IMR-90 (cell line): ENCODE measurements at regions not wholly inside any gene's neighbourhood (a gene's known extent, or its start where the extent isn't known, plus 50 kb on each side); places are given as distances from the start of the nearest gene placed in this dataset.

Experiments
- ATAC-seq: fragments of 200-7000 bp; cut with Tn5 transposase; 2 replicates; pipeline ENCODE4 v1.9.1; 2020; ENCODE audit warnings: low read depth, mild to moderate bottlenecking, moderate library complexity
- BruUV-seq: library from RNA; stranded (reverse); fragments of 400-500 nt; replicated peaks from 2 replicates; lab custom pipeline; 2021; lab: Mats Ljungman, UMichigan
- CTCF ChIA-PET: fragments of 300-600 bp; formaldehyde crosslinking; extraction: SDS; loops from one replicate; lab custom pipeline; 2021; ENCODE audit warnings: antibody characterized with exemption; lab: Yijun Ruan, JAX
- POLR2A ChIA-PET: fragments of 300-600 bp; sonication (Branson Sonifier 250); formaldehyde crosslinking; loops from one replicate; lab custom pipeline; 2022; ENCODE audit warnings: antibody characterized with exemption; ENCODE audit not compliant: unreplicated experiment; lab: Charles Lee
- DNase-seq: peaks from one replicate; pipeline ENCODE4 v3.0.0; 2013
- H2AFZ ChIP-seq: replicated peaks from 2 replicates; pipeline ENCODE3; 2013; ENCODE audit warnings: low read length, mild to moderate bottlenecking; ENCODE audit not compliant: poor library complexity
- H2AK5ac ChIP-seq: 2 replicates; pipeline ENCODE4 v1.6.1; 2013; ENCODE audit warnings: low read depth, low read length, inconsistent platforms
- H2AK9ac ChIP-seq: replicated peaks from 2 replicates; pipeline ENCODE3; 2013; ENCODE audit warnings: mild to moderate bottlenecking, low read depth, low read length, moderate library complexity; ENCODE audit not compliant: poor library complexity
- H2BK120ac ChIP-seq: 2 replicates; pipeline ENCODE4 v1.6.1; 2013; ENCODE audit warnings: low read depth, low read length, inconsistent platforms
- H2BK15ac ChIP-seq: 3 replicates; pipeline ENCODE4 v1.6.1; 2013; ENCODE audit warnings: low read depth, low read length, inconsistent platforms
- H2BK20ac ChIP-seq: 2 replicates; pipeline ENCODE4 v1.6.1; 2013; ENCODE audit warnings: low read depth, mild to moderate bottlenecking, inconsistent platforms, low read length, moderate library complexity
- H2BK5ac ChIP-seq: 2 replicates; pipeline ENCODE4 v1.6.1; 2013; ENCODE audit warnings: mild to moderate bottlenecking, low read depth, low read length, inconsistent platforms; ENCODE audit not compliant: poor library complexity, severe bottlenecking
- H3K14ac ChIP-seq: replicated peaks from 2 replicates; pipeline ENCODE4 v1.6.1; 2013; ENCODE audit warnings: low read depth, low read length, inconsistent platforms
- H3K18ac ChIP-seq: 2 replicates; pipeline ENCODE4 v1.6.1; 2013; ENCODE audit warnings: low read depth, low read length, control low read depth
- H3K23ac ChIP-seq: 2 replicates; pipeline ENCODE4 v1.6.1; 2013; ENCODE audit warnings: low read depth, low read length, inconsistent platforms
- H3K27ac ChIP-seq: 2 replicates; pipeline ENCODE4 v1.5.1; 2013; ENCODE audit warnings: mild to moderate bottlenecking, control low read depth, low read length; ENCODE audit not compliant: insufficient read depth
- H3K27me3 ChIP-seq: 2 replicates; pipeline ENCODE4 v1.6.1; 2013; ENCODE audit warnings: low read length; ENCODE audit not compliant: control insufficient read depth, insufficient read depth
- H3K36me3 ChIP-seq: 2 replicates; pipeline ENCODE4 v1.6.1; 2013; ENCODE audit warnings: low read length, mixed read lengths; ENCODE audit not compliant: control insufficient read depth, insufficient read depth
- H3K4ac ChIP-seq: 2 replicates; pipeline ENCODE4 v1.6.1; 2013; ENCODE audit warnings: low read depth, low read length, inconsistent platforms
- H3K4me1 ChIP-seq: 2 replicates; pipeline ENCODE4 v1.6.1; 2013; ENCODE audit warnings: low read length, mixed read lengths; ENCODE audit not compliant: control insufficient read depth, insufficient read depth
- H3K4me2 ChIP-seq: 2 replicates; pipeline ENCODE4 v1.6.1; 2013; ENCODE audit warnings: low read depth, mild to moderate bottlenecking, control low read depth, low read length, moderate library complexity
- H3K4me3 ChIP-seq: 2 replicates; pipeline ENCODE4 v1.5.1; 2013; ENCODE audit warnings: low read depth, mild to moderate bottlenecking, control low read depth, low read length, moderate library complexity; ENCODE audit not compliant: insufficient read depth
- H3K56ac ChIP-seq: 2 replicates; pipeline ENCODE4 v1.6.1; 2013; ENCODE audit warnings: low read length, inconsistent platforms; ENCODE audit not compliant: insufficient read depth; ENCODE audit errors: extremely low read depth
- H3K79me1 ChIP-seq, 2 experiments: 2 replicates each; pipeline ENCODE4 v1.6.1; 2013; ENCODE audit warnings: low read length in 2 of 2, inconsistent platforms in 1 of 2, low read depth in 1 of 2
- H3K9ac ChIP-seq: 2 replicates; pipeline ENCODE4 v1.6.1; 2013; ENCODE audit warnings: low read depth, low read length, control low read depth
- H3K9me1 ChIP-seq: 2 replicates; pipeline ENCODE4 v1.6.1; 2013; ENCODE audit warnings: low read length, inconsistent platforms; ENCODE audit not compliant: insufficient read depth
- H3K9me3 ChIP-seq: 2 replicates; pipeline ENCODE4 v1.6.1; 2013; ENCODE audit warnings: low read length; ENCODE audit not compliant: control insufficient read depth, insufficient read depth
- H4K20me1 ChIP-seq: 2 replicates; pipeline ENCODE4 v1.6.1; 2013; ENCODE audit warnings: low read length, inconsistent platforms; ENCODE audit not compliant: insufficient read depth
- H4K5ac ChIP-seq: 2 replicates; pipeline ENCODE4 v1.6.1; 2013; ENCODE audit warnings: mild to moderate bottlenecking, low read depth, low read length, control low read depth
- H4K8ac ChIP-seq, 2 experiments: 2 replicates each; pipeline ENCODE4 v1.6.1; 2013; ENCODE audit warnings: low read depth in 2 of 2, low read length in 2 of 2, control low read depth in 1 of 2, inconsistent platforms in 1 of 2
- H4K91ac ChIP-seq: 2 replicates; pipeline ENCODE4 v1.6.1; 2013; ENCODE audit warnings: low read depth, low read length, inconsistent platforms; ENCODE audit not compliant: insufficient read depth
- ELK1 ChIP-seq: fragments of 150-350 bp; IDR thresholded peaks from 2 replicates; pipeline ENCODE4 v1.6.1; 2016; ENCODE audit warnings: low read depth, mild to moderate bottlenecking, low read length, moderate library complexity, borderline replicate concordance
- FOS ChIP-seq: fragments of 150-350 bp; IDR thresholded peaks from 2 replicates; pipeline ENCODE4 v1.6.1; 2016; ENCODE audit warnings: low read depth, low read length
- MAZ ChIP-seq: IDR thresholded peaks from 2 replicates; pipeline ENCODE4 v1.6.1; 2012; ENCODE audit warnings: low read depth, mild to moderate bottlenecking, low read length, improper control_type of control experiment, moderate library complexity, borderline replicate concordance
- NFE2L2 ChIP-seq: fragments of 150-350 bp; IDR thresholded peaks from 2 replicates; pipeline ENCODE4 v1.6.1; 2016; ENCODE audit warnings: low read depth, mild to moderate bottlenecking, low read length
- RCOR1 ChIP-seq: IDR thresholded peaks from 2 replicates; pipeline ENCODE4 v1.6.1; 2012; ENCODE audit warnings: mild to moderate bottlenecking, low read length, improper control_type of control experiment; ENCODE audit not compliant: insufficient replicate concordance
- WGBS, 2 experiments: methylation state at CpG; one replicate each; pipeline versions ENCODE4 v1.1.5 to v1.1.7; 2013; ENCODE audit warnings: missing lambda C conversion rate in 2 of 2; ENCODE audit not compliant: insufficient read length in 1 of 2; ENCODE audit errors: extremely low coverage in 2 of 2; 5-methylcytosine and 5-hydroxymethylcytosine counted together
- dilution Hi-C: fragments of 300-500 bp; cut with HindIII; formaldehyde crosslinking; loops from one replicate; pipeline ENCODE4 v1.14.3; 2018; ENCODE audit warnings: low sequenced_read_pairs; ENCODE audit not compliant: unreplicated experiment
- in situ Hi-C: fragments of 300-500 bp; cut with MboI; formaldehyde crosslinking; loops from 3 replicates; pipeline ENCODE4 v1.14.3; 2019; ENCODE audit warnings: low sequenced_read_pairs, inconsistent platforms, mixed read lengths
- intact Hi-C: fragments of 100-400 bp; cut with micrococcal nuclease; formaldehyde crosslinking; loops from 2 replicates; pipeline ENCODE4 v1.10.0; 2022

GRCh38 chr1:30274976-30275621, 448.3 kb downstream of the MATN1 start:
- WGBS, 2 experiments = 20% methylated on average over 1 of the region's 3 CpGs; no CpG with 5 or more reads in 1 of the 2 experiments
- CTCF ChIA-PET = no interaction called here

More at GRCh38 chr1:30274976-30275621, 448.3 kb downstream of the MATN1 start:
- Histone ChIP-seq H4K8ac (no peak overlapping the region), H3K79me1 (no peaks in the 10 kb centered on the region), H3K14ac (no peak overlapping the region), H2AK5ac (no peak overlapping the region), H2AFZ (no peak overlapping the region), H3K56ac (no peak overlapping the region), H2BK5ac (no peak overlapping the region), H3K4me3 (no peak overlapping the region), H2BK120ac (no peak overlapping the region), H3K27ac (no peak overlapping the region), H4K20me1 (no peaks in the 10 kb centered on the region), H3K9me1 (no peaks in the 10 kb centered on the region), H3K36me3 (no peaks in the 10 kb centered on the region), H3K9ac (no peak overlapping the region), H3K27me3 (no peaks in the 10 kb centered on the region), H4K91ac (no peak overlapping the region), H2AK9ac (no peak overlapping the region), H3K4me1 (no peaks in the 10 kb centered on the region), H3K23ac (no peak overlapping the region), H3K9me3 (no peaks in the 10 kb centered on the region), H3K4ac (no peak overlapping the region), H3K4me2 (no peak overlapping the region), H2BK20ac (no peak overlapping the region), H2BK15ac (no peak overlapping the region), H4K5ac (no peak overlapping the region), H3K18ac (no peak overlapping the region)
- TF ChIP-seq RCOR1 (no peak), FOS (no peak), NFE2L2 (no peak), MAZ (no peak), ELK1 (no peak)
- no peak for ATAC-seq
- dilution Hi-C loops = no loop called here
- POLR2A ChIA-PET = no interaction called here
- no TSS peak for BruUV-seq
- intact Hi-C loops = no loop called here
- no peak for DNase-seq
- in situ Hi-C loops = no loop called here
